ENCODE measurements at regions not wholly inside any gene's neighbourhood (a gene's known extent, or its start where the extent isn't known, plus 50 kb on each side); places are given as distances from the start of the nearest gene placed in this dataset.
A peak's percentile ranks its signal among the peaks of the same experiment; 100 is the strongest.

GRCh38 chr6:169144356-169144755 lies 109.3 kb downstream of the THBS2 start:
- no peaks in the 10 kb centered on the region for H3K27me3 Mint-ChIP-seq (ENCODE audit: low read depth)
- H3K4me3 Mint-ChIP-seq, result no peak overlapping the region
- no peaks in the 10 kb centered on the region for H3K9me3 Mint-ChIP-seq
- DNase-seq (ENCODE audit: low read depth, low spot score), result no peak
- H3K4me1 Mint-ChIP-seq, result peaks cover 4% of the 10 kb centered on the region
- no peak for TF ChIP-seq CTCF (conservative IDR thresholded peaks at IDR 0.05)
- no peak overlapping the region for H3K27ac Mint-ChIP-seq (ENCODE audit: unreplicated experiment)
- no peaks in the 10 kb centered on the region for H3K36me3 Mint-ChIP-seq (ENCODE audit: low read depth)

GRCh38 chr6:169142538-169142844 lies 111.2 kb downstream of the THBS2 start:
- peaks cover 3% of the 10 kb centered on the region for H3K9me3 Mint-ChIP-seq

GRCh38 chr6:169141671-169142537 lies 111.7 kb downstream of the THBS2 start:
- TF ChIP-seq CTCF (conservative IDR thresholded peaks at IDR 0.05), result no peak
- Mint-ChIP-seq H3K36me3 (ENCODE audit: low read depth) (no peaks in the 10 kb centered on the region), H3K9me3 (peaks cover 3% of the 10 kb centered on the region), H3K4me1 (peaks cover 4% of the 10 kb centered on the region), H3K4me3 (no peak overlapping the region), H3K27ac (ENCODE audit: unreplicated experiment) (peak overlapping the region; percentile 16), H3K27me3 (ENCODE audit: low read depth) (no peaks in the 10 kb centered on the region)
- no peak for DNase-seq (ENCODE audit: low read depth, low spot score)

More at GRCh38 chr6:169142538-169142844, 111.2 kb downstream of the THBS2 start:
- H3K27me3 Mint-ChIP-seq (ENCODE audit: low read depth), result no peaks in the 10 kb centered on the region
- no peak overlapping the region for H3K4me3 Mint-ChIP-seq
- no peaks in the 10 kb centered on the region for H3K36me3 Mint-ChIP-seq (ENCODE audit: low read depth)
- H3K4me1 Mint-ChIP-seq, result peaks cover 4% of the 10 kb centered on the region
- TF ChIP-seq CTCF (conservative IDR thresholded peaks at IDR 0.05), result no peak
- peak overlapping the region; percentile 16 for H3K27ac Mint-ChIP-seq (ENCODE audit: unreplicated experiment)
- DNase-seq (ENCODE audit: low read depth, low spot score), result no peak

- H3K4me3 Mint-ChIP-seq, result no peak overlapping the region
- peaks cover 4% of the 10 kb centered on the region for H3K4me1 Mint-ChIP-seq
- H3K36me3 Mint-ChIP-seq (ENCODE audit: low read depth), result no peaks in the 10 kb centered on the region
- no peak for TF ChIP-seq CTCF (conservative IDR thresholded peaks at IDR 0.05)
- peaks cover 5% of the 10 kb centered on the region for H3K9me3 Mint-ChIP-seq
- DNase-seq (ENCODE audit: low read depth, low spot score), result no peak
- H3K27me3 Mint-ChIP-seq (ENCODE audit: low read depth), result no peaks in the 10 kb centered on the region
- peak overlapping the region; percentile 29 for H3K27ac Mint-ChIP-seq (ENCODE audit: unreplicated experiment)
Measured at GRCh38 chr6:169140986-169141495, 112.6 kb downstream of the THBS2 start.

GRCh38 chr6:169139179-169139971 lies 114.3 kb downstream of the THBS2 start:
- Mint-ChIP-seq H3K4me3 (no peak overlapping the region), H3K4me1 (no peaks in the 10 kb centered on the region)

More at GRCh38 chr6:169139179-169139971, 114.3 kb downstream of the THBS2 start:
- Mint-ChIP-seq H3K27ac (ENCODE audit: unreplicated experiment) (no peak overlapping the region), H3K9me3 (peaks cover 8% of the 10 kb centered on the region), H3K36me3 (ENCODE audit: low read depth) (no peaks in the 10 kb centered on the region), H3K27me3 (ENCODE audit: low read depth) (no peaks in the 10 kb centered on the region)
- no peak for DNase-seq (ENCODE audit: low read depth, low spot score)
- TF ChIP-seq CTCF (conservative IDR thresholded peaks at IDR 0.05), result no peak

Measured in neural crest cell (in vitro differentiated cells).